ENCODE measurements at regions not wholly inside any gene's neighbourhood (a gene's known extent, or its start where the extent isn't known, plus 50 kb on each side); places are given as distances from the start of the nearest gene placed in this dataset.

DNA sequence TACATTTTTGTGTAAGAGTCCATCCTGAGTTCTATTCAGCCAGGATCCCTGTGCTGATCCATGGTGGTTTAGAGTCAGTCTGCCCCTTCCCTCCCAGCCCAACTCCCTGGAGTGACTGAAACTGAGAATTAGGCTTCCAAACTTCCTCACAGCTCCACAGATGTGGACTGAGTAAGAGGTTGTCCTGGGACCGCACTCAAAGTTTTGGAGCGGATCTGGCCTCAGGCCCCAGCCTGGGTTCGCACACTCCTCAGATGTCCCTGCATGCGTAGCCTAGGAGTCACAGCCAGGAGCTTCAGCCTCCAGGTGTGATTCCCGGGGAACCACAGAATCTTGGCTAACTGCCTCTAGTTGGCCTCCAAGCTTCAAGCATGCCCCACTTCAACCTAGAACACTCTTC lies 218.1 kb downstream of the C7orf25 start:
- no peak for DNase-seq
- peak; percentile 26 for ATAC-seq (ENCODE audit: poor library complexity)
- intact Hi-C loops (cut with DNase I) = no loop called here

DNA sequence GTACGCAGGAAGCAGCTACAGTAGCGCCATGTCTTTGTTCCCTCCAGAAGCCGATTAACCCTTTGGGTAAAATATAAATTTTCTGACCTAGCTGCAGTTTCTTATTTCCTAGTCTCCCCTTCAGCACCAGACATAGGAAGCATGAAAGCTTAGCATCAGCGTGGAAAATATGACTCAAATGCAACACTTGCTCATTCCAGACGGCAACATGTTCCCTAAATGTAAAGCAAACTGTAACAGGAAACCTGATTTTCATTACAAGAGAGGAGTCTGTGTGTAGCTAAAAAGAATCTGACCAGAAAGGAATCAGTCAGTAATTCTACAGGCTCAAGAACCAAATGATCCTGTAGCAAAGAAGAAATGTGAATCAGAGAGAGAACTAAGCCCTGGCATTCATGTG lies 219.2 kb downstream of the C7orf25 start:
- intact Hi-C loops (cut with DNase I) = no loop called here
- no peak for DNase-seq
- no peak for ATAC-seq (ENCODE audit: poor library complexity)

DNA sequence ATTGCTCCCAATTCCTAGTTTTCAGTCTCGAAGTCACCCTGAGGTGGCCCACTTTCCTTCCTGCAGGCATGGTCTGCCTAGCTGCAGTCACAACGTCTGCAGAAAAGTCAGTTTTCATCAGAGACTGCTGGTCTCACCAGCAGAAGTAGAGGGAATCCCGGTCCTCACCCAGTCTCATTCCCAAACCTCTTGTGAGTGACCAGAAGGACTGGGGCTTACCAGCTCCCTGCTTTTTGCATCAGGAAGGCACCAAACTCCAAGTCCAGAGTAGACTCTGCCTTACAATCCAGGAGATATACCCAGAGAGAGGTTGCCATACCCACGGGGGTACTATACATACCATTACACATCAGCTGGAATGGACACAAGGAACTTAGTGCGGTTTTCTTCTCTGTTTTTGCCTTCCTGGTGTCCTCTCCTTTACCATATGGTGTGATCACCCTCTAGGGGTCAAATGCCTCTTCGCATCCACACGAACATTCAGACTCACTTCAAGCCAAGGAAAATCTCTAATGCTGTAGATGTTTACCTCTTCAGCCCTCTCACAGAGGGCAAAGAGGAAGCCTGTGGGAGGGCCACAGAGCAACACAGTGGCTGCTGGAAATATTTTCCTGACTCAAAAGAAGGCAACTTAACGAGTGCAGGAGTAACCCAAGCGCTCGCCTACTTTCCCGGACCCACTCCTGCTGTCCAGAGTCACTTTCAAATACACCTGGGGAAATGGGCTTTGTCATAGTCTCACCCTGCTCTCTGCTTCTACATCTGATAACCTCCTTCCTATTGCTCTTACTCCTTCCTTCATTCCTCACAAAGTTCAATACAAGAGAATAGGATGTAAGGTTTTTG lies 220.9 kb downstream of the C7orf25 start:
- ATAC-seq (ENCODE audit: poor library complexity) (peak; percentile 55), DNase-seq (no peak)
- intact Hi-C loops (cut with DNase I) = no loop called here

DNA sequence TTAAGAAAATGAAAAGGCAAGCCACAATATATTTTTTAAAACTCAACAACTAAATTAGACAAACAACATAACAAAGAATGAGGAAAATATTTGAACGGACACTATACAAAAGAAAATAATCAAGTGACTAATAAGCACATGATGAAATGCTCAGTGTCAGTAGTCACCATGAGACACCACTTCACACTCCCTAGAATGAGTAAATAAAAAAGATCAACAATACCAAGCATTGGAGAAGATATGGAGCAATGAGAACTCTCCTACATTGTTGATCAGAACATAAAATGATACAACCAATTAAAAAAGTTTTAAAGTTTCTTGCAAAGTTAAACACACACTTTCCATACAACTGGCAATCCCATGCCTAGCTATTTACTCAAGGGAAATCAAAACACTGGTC lies 222.2 kb downstream of the C7orf25 start:
- DNase-seq (no peak), ATAC-seq (ENCODE audit: poor library complexity) (no peak)
- intact Hi-C loops (cut with DNase I) = no loop called here

DNA sequence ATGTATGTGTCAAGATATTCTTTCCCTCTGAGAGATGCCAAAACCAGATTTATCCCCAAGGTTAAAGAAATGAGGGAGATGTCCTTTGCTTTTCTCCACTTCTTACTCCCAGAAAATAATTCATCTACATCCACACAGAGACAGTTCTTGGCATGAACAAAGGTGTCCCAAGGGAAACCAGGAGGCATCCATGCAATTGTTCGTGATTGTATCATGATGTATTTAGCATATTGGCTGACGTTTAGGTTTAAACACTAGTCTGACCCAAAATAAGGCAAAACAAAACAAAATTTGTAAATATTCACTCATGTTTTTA lies 223.9 kb downstream of the C7orf25 start:
- intact Hi-C loops (cut with DNase I) = no loop called here
- no peak for DNase-seq
- ATAC-seq (ENCODE audit: poor library complexity) = no peak

DNA sequence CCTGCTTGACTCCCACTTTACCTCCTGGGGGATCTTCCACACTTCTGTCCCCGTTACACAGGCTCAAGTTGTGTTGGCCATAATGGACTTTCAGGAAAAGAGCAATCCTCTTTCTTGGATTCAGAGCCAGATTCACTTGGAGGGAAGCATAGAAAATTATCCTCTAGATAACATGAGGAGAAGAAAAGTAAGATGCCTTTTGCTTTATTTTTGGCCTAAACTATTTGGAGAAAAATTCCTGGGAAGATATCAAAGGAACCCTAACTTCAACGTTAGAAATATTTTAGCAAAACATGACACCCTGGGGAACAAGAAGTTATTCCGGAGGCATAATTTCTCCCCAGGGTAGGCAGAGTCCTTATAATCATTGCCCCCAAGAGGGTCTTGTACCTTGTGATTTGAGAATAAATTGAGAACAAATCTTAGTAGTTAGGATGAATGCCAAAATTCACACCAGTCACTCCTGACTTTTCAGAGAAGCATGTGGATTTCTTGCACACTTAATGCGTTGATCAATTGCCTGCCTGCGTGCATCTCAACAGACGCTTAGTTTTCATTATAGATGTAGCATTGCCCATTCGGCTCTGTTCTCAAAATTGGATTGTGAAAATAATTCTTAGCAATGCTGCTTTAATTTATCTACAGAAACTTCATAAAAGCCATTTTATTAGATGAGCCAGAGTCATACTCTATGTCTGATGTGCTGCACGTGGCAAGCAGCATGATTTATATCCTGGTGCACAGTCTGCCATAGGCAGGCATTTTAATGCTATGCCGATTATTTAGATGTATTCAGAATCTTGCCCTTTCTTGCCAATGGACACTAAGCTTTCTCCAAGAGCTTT lies 224.4 kb downstream of the C7orf25 start:
- DNase-seq (no peak), ATAC-seq (ENCODE audit: poor library complexity) (no peak)
- intact Hi-C loops (cut with DNase I) = no loop called here

DNA sequence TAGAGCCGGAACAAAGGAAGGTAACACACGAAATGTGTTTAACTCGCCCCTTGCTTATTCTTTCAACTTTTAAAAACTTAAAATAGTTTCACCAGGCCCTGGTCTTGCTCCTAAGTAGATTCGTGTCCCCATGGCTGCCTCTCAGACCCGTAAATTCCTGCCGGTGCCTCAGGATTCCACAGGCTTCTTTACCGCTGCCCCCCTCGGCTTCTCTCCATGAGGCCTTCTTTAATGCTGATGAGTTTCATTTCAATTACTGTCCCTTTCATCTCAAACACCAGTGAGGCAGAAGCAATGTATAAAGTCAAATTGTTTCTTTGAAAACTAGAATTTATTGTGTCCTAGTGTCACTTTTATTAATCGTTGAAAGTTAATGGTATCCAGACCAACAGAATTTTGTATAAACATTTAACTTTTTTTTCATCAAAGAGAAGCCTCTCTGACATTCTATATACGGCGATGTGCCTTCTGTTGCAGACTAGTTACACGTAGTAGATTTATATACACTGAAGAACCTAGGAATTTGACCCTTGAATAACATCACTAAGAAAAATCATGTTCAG lies 225.2 kb downstream of the C7orf25 start:
- intact Hi-C loops (cut with DNase I) = no loop called here
- DNase-seq (no peak), ATAC-seq (ENCODE audit: poor library complexity) (no peak)

DNA sequence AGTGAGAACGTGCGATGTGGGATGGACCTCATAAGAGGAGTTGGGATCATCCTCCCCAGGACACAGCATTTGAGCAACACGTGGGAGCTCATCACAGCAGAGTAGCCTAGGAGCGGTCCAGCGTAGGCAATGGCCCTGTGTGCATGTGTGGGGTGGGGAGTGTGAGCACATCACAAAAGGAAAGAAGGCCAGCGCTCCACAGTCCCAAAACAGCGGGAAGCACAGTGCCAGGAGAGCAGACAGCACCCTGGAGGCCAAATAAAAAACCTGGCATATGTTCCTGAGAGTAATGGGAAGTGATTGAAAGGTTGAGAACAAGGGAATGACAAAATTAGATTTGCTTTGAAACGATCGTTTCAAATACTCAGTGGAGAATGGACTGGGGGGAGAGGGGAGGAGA lies 226.0 kb downstream of the C7orf25 start:
- intact Hi-C loops (cut with DNase I) = no loop called here
- DNase-seq (no peak), ATAC-seq (ENCODE audit: poor library complexity) (no peak)

DNA sequence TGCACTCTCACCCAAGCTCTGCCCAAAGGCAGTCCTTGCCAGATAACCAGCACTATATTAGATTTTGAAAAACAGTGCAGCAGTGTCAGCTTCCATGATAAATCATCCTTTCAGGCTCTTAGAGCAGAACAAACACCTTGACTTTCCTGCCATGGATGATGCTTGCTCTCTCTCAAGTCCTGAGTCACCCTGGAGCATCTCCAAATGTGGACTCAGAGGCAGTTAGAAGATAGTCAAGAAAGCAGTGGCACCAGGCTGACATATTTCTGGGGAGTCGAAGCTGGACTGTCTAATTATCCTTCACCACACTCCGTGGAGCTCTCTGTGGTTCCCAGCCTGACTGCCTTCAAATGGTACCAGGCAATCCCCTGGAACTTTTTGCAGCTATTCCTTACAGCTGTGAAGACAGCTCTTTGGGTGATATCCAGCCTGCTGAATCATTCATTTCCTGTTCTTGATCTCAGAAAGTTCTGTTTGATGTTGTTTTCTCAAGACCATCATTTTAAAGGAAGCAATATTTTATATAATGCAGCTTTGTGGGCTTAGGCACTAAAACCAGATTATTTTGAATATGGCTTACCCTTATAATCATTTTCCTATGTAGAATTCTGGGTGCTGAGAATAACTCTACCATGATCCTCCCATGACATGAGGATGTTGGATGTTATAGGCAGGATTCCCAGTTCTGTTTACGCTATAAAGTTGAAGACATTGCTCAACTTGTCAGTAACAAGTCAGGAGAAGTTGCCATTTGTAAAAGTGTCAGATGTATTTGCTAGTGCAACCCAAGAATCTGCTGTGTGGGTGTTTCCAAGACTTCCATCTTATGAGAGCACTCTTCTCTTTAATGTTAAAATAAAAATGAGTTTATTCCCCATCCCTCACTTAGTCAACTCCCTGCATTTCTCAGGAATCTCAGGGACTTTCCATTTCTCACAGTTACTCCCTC lies 233.8 kb downstream of the C7orf25 start:
- intact Hi-C loops (cut with DNase I) = no loop called here
- ATAC-seq (ENCODE audit: poor library complexity) (peak; percentile 72), DNase-seq (no peak)

DNA sequence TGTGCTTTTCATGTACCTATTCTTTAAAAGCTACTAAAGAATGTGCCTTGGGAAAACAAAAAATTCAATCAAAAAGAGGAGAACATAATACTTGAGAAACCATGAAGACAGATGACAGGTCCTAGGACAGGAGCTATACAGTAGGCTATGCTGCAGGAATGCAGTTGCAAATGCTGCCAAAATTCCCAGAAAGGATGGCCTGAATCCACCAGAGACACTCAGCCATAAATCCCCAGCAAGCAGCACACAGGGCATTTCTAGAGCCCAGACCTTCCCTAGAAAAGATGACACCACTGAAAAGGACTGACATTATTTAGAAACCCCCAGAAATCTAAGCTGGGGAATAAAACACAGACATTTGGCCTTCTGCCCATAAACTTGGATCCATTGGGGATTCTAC lies 237.3 kb downstream of the C7orf25 start:
- DNase-seq = no peak
- ATAC-seq (ENCODE audit: poor library complexity) = no peak
- intact Hi-C loops (cut with DNase I) = no loop called here

DNA sequence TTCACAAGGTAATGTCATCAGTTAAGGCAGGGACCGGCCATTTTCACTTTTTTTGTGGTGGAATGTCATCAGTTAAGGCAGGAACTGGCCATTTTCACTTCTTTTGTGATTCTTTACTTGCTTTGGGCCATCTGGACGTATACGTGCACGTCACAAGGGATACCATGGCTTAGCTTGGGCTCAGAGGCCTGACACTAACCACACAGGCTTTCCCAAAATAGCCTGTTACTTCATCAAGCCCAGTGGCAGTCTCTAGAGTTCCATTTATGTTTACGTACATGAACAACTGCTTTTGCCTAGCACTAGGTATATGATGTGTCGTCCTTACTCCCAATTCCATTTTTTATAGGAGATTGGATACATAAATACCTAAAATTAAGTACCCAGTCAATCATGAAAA lies 237.9 kb downstream of the C7orf25 start:
- ATAC-seq (ENCODE audit: poor library complexity) = no peak
- intact Hi-C loops (cut with DNase I) = no loop called here
- no peak for DNase-seq

DNA sequence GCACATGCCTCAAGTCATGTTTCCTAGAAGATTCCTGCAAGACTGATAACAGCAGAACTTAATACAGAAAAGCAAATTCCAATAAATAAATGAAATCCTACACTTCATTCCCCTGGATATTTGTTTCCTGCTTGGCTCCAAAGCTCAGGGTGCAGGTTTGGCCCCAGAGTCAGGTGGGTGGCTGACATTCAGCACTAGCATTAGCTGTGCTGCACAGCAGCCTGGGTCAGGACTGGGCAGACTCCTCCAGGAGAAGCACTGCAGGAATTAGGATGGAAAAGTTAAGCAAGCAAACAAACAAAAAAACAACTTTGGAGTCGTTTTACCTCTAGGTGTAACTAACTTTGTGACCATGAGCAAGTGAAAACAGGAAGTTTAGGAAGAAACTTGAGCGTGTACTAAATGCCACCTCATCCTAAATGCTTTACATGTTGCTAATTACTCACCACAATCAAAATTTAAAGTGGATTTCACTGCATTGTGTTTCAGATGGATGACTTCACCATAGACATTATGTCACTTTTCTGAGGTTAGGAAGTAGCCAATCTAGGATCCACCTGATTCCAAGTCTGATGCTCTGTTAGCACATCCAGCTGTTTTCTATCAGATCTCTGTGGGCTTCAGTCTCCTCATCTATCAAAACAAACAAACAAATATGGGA lies 239.4 kb downstream of the C7orf25 start:
- DNase-seq (no peak), ATAC-seq (ENCODE audit: poor library complexity) (no peak)
- intact Hi-C loops (cut with DNase I) = no loop called here

DNA sequence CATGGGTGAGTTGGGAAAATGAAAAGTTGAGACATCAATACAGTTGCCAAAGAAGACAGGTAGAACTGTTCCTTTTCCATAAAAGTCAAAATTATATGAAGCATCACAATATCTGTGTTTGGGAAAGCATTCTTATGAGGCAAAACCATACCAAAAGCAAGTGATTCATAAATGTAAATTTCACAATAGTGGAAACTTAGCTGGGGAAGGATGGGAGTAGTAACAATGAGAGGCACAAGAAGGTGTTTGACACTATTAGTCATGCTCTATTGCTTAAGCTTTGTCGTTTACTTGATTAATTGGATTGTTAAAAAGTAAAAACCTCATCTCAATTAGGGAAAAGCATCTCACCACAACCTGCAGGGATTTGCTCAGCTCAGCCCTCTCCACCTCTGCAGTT lies 240.2 kb downstream of the C7orf25 start:
- intact Hi-C loops (cut with DNase I) = no loop called here
- no peak for DNase-seq
- no peak for ATAC-seq (ENCODE audit: poor library complexity)

DNA sequence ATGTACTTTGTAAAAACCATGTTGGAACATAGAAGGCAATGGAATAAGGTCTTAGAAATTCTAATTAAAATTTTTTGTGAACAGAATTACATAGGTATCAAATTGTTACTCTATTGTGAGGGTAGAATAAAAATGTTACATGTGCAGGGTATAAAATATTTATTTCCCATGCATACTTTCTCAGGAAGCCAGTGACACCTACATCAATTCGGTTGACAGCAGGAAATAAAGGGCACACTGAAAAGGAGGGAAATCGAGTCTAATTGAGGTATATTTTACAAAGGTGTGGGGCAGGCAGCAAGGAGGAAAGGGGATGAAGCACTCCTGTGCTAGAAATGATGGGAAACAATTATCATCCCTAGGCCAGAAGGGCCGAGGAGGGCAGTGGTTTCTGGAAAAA lies 244.9 kb downstream of the C7orf25 start:
- intact Hi-C loops (cut with DNase I) = no loop called here
- no peak for ATAC-seq (ENCODE audit: poor library complexity)
- DNase-seq = no peak

DNA sequence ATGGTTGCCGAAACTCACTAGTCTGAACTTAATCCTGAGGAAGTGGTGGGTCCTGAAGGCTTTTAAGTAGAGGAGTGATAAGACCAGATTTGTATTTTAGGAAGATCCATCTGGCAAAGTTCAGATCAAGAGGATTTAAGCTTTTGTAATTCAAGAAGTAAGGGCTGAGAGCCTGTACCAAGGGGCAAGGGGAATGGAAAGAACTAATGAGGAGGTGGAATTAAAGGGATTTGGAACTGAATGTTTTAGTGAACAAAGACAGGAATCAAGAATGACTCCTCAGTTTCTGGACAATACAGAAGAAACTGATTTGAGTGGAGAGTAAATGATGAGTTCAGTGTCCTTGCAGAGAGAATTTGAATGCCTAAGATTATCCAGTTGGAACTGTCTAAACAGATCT lies 249.0 kb downstream of the C7orf25 start:
- intact Hi-C loops (cut with DNase I) = no loop called here
- ATAC-seq (ENCODE audit: poor library complexity) = no peak
- DNase-seq = no peak

DNA sequence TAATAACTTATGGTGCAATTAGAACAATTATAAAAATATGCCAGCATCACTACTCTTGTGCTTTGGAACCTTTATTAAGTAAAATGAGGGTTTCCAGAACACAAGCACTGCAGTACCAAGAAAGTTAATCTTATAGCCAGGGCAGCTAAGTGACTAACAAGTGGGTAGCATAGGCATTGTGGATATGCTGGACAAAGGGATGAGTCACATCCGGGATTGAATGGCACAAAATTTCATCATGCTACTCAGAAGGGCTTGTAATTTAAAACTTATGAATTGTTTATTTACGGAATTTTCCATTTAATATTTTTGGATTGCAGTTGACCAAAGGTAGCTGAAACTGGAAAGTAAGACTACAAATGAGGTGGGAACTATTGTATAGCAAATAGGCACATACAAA lies 250.6 kb downstream of the C7orf25 start:
- no peak for ATAC-seq (ENCODE audit: poor library complexity)
- DNase-seq = no peak
- intact Hi-C loops (cut with DNase I) = no loop called here

DNA sequence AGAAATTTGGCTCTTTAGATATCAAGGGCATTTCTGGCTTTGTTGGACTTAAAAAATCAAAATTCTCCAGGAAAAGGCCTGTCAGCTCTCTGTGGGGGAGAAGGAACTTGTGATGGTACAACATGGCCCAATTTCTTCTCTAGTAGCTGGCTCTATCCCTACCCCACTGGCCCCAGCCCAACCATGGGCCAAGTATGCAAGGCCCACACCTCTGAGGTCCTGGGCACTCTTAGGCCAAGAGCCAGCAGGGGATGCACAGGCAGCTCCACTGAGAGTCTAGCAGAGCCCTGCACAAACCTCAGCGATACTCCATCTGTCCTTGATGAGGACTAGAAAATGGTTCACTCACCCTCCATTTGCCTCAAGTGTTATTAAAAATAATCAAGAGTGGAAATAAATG lies 261.2 kb downstream of the C7orf25 start:
- intact Hi-C loops (cut with DNase I) = no loop called here
- no peak for DNase-seq
- no peak for ATAC-seq (ENCODE audit: poor library complexity)

DNA sequence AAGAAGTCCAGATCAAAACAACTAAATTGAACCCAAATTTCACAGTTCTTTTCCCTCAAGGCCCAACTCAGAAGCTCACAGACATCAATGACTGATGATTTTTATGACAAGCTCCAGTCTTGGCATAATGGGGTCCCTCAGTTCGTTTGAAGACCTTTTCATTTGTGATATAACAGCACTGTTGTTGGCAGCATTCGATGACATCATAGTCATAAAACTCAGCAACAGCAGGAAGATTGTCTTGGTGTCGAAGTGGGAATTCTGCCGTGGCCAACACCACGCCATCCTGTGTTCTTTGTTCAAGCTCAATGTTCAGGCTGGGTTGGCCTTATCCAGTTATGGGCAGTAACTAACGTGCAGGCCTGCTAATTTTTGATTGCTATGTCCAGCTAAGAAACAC lies 261.7 kb downstream of the C7orf25 start:
- DNase-seq (no peak), ATAC-seq (ENCODE audit: poor library complexity) (no peak)
- intact Hi-C loops (cut with DNase I) = no loop called here

DNA sequence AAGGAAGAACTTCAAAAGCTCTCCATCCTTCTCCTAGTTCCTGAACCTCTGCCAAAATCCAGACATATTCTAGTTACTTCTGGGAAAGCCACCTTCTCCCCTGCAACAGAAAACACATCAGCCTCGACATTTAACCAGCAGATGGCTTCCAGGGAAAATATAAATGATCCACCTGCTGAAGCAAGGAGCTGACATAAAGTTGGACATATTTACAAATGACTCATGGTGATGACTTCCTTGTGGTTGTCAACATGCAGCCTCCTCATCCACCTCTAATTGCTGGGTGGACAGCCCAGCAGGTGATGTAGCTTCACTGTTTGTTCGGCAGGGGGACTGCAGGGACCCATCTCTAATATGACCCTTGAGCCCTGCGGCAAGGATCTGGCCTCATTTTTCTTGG lies 266.0 kb downstream of the C7orf25 start:
- DNase-seq (no peak), ATAC-seq (ENCODE audit: poor library complexity) (no peak)
- intact Hi-C loops (cut with DNase I) = no loop called here

Data from Right ventricle myocardium superior (tissue), 1 donor.